Caco-2 (cell line): ENCODE measurements at regions not wholly inside any gene's neighbourhood (a gene's known extent, or its start where the extent isn't known, plus 50 kb on each side); places are given as distances from the start of the nearest gene placed in this dataset.

Experiments
- BruUV-seq: library from RNA; stranded (reverse); fragments of 400-500 nt; replicated peaks from 2 replicates; lab custom pipeline; 2021; lab: Mats Ljungman, UMichigan
- CTCF ChIA-PET: fragments of 300-600 bp; sonication (Branson Sonifier 250); formaldehyde crosslinking; loops from one replicate; lab custom pipeline; 2022; ENCODE audit warnings: antibody characterized with exemption; lab: Charles Lee
- POLR2A ChIA-PET: fragments of 300-600 bp; sonication (Branson Sonifier 250); formaldehyde crosslinking; loops from one replicate; lab custom pipeline; 2022; ENCODE audit warnings: antibody characterized with exemption; lab: Charles Lee
- DNase-seq, 2 experiments: peaks; one replicate each; pipeline versions ENCODE4 v3.0.0 to v3.0.0-alpha.2; 2020 to 2022
- H3K27me3 ChIP-seq: replicated peaks from 2 replicates; pipeline ENCODE4 v1.6.0; 2011; ENCODE audit warnings: low read length; ENCODE audit not compliant: control insufficient read depth, insufficient read depth
- H3K36me3 ChIP-seq: 2 replicates; pipeline ENCODE4 v1.5.1; 2011; ENCODE audit warnings: low read length; ENCODE audit not compliant: control insufficient read depth, insufficient read depth
- H3K4me1 ChIP-seq: fragments of 250-450 bp; sonication (Bioruptor Pico); 2 replicates; pipeline ENCODE4 v1.5.1; 2020; ENCODE audit warnings: mild to moderate bottlenecking
- H3K4me3 ChIP-seq: 2 replicates; pipeline ENCODE4 v1.5.1; 2011; ENCODE audit warnings: low read depth, mild to moderate bottlenecking, control low read depth, low read length
- H3K9me3 ChIP-seq: fragments of 250-450 bp; sonication (Bioruptor Pico); 2 replicates; pipeline ENCODE4 v1.5.1; 2020; ENCODE audit warnings: mild to moderate bottlenecking, moderate library complexity
- H3K27ac Mint-ChIP-seq: one replicate; pipeline ENCODE4 v1.8.0; 2022; ENCODE audit warnings: mixed read lengths; ENCODE audit not compliant: unreplicated experiment
- H3K27me3 Mint-ChIP-seq: one replicate; pipeline ENCODE4 v1.8.0; 2022; ENCODE audit warnings: mixed read lengths; ENCODE audit not compliant: insufficient read depth, unreplicated experiment
- H3K36me3 Mint-ChIP-seq: one replicate; pipeline ENCODE4 v1.8.0; 2022; ENCODE audit warnings: mild to moderate bottlenecking, mixed read lengths; ENCODE audit not compliant: insufficient read depth, unreplicated experiment
- H3K4me1 Mint-ChIP-seq: one replicate; pipeline ENCODE4 v1.8.0; 2022; ENCODE audit warnings: low read depth, mixed read lengths; ENCODE audit not compliant: unreplicated experiment
- H3K4me3 Mint-ChIP-seq: one replicate; pipeline ENCODE4 v1.8.0; 2022; ENCODE audit warnings: mild to moderate bottlenecking, moderate library complexity, mixed read lengths; ENCODE audit not compliant: unreplicated experiment
- H3K9me3 Mint-ChIP-seq: one replicate; pipeline ENCODE4 v1.8.0; 2022; ENCODE audit warnings: mixed read lengths; ENCODE audit not compliant: unreplicated experiment
- intact Hi-C: fragments of 100-400 bp; cut with micrococcal nuclease; formaldehyde crosslinking; loops from one replicate; pipeline ENCODE4 v1.10.0; 2022; ENCODE audit not compliant: unreplicated experiment
- TF ChIP-seq, protein P1 (sequence below), 2 experiments: fragments of 200-600 bp in 1 of 2; IDR thresholded peaks; 1 replicate in 1 of 2; 2 replicates in 1 of 2; pipeline versions ENCODE4 v1.5.1 to v1.8.0; 2011 to 2022; ENCODE audit warnings: antibody characterized with exemption in 1 of 2, control low read depth in 1 of 2, inconsistent platforms in 1 of 2, low read depth in 1 of 2, low read length in 1 of 2, mild to moderate bottlenecking in 1 of 2, moderate library complexity in 1 of 2; ENCODE audit not compliant: insufficient read depth in 1 of 2, severe bottlenecking in 1 of 2, unreplicated experiment in 1 of 2

DNA sequence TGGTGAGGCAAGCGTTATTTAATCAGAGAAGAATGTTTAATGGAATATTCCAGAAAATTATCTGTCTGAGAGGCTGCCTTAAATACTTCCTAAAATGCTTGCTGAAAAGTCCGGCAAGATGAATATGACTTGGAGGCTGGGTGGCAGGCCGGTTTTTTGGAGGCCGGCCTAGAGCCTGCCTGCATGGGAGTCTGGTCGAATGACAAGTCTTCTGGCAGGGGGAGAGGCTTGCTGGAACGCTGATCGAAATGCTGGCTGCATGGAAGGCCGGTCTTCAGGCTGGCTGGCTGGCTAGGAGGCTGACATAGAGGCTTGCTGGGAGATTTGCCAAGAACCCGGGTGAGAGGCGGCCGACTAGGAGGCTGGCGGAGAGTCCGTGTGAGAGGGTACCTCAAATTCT, 135.7 kb downstream of the OR13A1 start:
- Mint-ChIP-seq H3K4me1 (no peaks in the 10 kb centered on the region), H3K9me3 (no peaks in the 10 kb centered on the region), H3K36me3 (no peaks in the 10 kb centered on the region), H3K27me3 (peaks cover 2% of the 10 kb centered on the region), H3K27ac (no peak overlapping the region), H3K4me3 (no peak overlapping the region)
- Histone ChIP-seq H3K4me3 (no peak overlapping the region), H3K9me3 (no peaks in the 10 kb centered on the region), H3K4me1 (no peaks in the 10 kb centered on the region), H3K36me3 (no peaks in the 10 kb centered on the region), H3K27me3 (no peaks in the 10 kb centered on the region)
- TF ChIP-seq, protein P1, sequence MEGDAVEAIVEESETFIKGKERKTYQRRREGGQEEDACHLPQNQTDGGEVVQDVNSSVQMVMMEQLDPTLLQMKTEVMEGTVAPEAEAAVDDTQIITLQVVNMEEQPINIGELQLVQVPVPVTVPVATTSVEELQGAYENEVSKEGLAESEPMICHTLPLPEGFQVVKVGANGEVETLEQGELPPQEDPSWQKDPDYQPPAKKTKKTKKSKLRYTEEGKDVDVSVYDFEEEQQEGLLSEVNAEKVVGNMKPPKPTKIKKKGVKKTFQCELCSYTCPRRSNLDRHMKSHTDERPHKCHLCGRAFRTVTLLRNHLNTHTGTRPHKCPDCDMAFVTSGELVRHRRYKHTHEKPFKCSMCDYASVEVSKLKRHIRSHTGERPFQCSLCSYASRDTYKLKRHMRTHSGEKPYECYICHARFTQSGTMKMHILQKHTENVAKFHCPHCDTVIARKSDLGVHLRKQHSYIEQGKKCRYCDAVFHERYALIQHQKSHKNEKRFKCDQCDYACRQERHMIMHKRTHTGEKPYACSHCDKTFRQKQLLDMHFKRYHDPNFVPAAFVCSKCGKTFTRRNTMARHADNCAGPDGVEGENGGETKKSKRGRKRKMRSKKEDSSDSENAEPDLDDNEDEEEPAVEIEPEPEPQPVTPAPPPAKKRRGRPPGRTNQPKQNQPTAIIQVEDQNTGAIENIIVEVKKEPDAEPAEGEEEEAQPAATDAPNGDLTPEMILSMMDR (IDR thresholded peaks at IDR 0.05; ENCODE audit: insufficient read depth in 1 of 2, low read depth in 1 of 2, low read length in 1 of 2, severe bottlenecking in 1 of 2, unreplicated experiment in 1 of 2): no peak
- ChIA-PET POLR2A (no interaction called here), CTCF (no interaction called here)
- no TSS peak for BruUV-seq
- intact Hi-C loops: no loop called here
- no peak for DNase-seq

DNA sequence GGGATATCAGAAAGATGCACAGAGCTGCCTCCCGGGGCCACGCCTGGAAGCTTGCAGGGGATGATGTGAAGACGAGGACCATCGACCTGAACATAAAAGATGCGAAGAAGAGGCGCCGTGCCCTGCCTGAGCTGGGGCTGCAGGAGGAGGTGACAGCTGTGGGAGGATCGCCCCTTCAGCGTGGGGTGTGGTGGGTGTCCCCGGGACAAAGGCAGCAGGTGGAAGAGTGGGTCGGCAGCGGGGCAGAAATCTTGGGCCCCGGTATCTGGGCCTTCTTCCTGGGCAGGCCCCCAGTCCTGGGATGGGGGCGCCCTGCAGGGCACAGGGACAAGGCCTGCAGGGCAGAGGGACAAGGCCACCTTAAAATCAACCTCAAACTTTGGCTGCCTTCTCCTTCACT, 134.9 kb downstream of the OR13A1 start:
- Histone ChIP-seq H3K36me3 (no peaks in the 10 kb centered on the region), H3K27me3 (no peaks in the 10 kb centered on the region), H3K4me1 (no peaks in the 10 kb centered on the region), H3K4me3 (no peak overlapping the region), H3K9me3 (no peaks in the 10 kb centered on the region)
- no peak overlapping the region for H3K4me3 Mint-ChIP-seq
- no peak for DNase-seq
- H3K4me1 Mint-ChIP-seq: no peaks in the 10 kb centered on the region
- TF ChIP-seq, protein P1 (IDR thresholded peaks at IDR 0.05; ENCODE audit: insufficient read depth in 1 of 2, low read depth in 1 of 2, low read length in 1 of 2, severe bottlenecking in 1 of 2, unreplicated experiment in 1 of 2): no peak
- intact Hi-C loops: no loop called here
- H3K9me3 Mint-ChIP-seq: no peaks in the 10 kb centered on the region
- no peaks in the 10 kb centered on the region for H3K36me3 Mint-ChIP-seq
- POLR2A ChIA-PET: no interaction called here
- H3K27ac Mint-ChIP-seq: no peak overlapping the region
- BruUV-seq: no TSS peak
- CTCF ChIA-PET: no interaction called here
- H3K27me3 Mint-ChIP-seq: peaks cover 2% of the 10 kb centered on the region

DNA sequence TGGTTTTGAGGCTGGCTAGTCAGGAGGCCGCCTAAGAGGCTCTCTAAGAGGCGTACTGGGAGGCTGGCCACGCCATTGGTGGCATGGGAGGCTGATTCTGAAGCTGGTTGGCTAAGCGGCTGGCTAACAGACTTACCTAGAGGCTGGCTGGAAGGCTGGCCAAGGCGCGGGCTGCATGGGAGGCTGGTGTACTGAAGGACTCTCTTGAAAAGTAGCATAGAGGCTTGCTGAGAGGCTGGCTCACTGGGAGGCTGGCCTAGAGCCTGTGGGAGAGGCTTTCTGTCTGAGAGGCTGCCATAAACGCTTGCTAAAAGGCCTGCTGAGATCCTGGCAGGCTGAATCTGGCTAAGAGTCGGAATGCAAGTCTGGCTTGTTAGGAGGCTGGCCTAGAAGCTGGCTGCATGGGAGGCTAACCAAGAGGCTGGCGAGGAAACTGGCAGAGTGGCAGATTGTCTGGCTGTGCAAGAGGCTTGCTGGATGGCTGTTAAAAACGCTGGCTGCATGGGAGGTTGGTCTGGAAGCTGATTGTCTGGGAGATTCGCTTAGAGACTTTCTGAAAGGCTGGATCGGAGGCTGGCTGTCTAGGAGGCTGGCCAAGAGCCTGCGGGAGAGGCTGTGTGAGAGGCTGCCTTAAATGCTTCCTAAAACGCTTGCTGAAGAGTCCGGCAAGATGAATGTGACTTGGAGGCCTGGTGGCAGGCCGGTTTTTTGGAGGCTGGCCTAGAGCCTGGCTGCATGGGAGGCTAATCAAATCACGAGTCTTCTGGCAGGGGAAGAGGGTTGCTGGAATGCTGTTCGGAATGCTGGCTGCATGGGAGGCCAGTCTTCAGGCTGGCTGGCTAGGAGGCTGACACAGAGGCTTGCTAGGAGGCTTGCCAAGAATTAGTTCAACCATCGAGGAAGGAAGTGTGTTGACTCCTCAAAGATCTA, 134.2 kb downstream of the OR13A1 start:
- Mint-ChIP-seq H3K4me1 (no peaks in the 10 kb centered on the region), H3K27me3 (peaks cover 2% of the 10 kb centered on the region), H3K4me3 (no peak overlapping the region), H3K36me3 (no peaks in the 10 kb centered on the region), H3K9me3 (no peaks in the 10 kb centered on the region), H3K27ac (no peak overlapping the region)
- H3K9me3 ChIP-seq: no peaks in the 10 kb centered on the region
- BruUV-seq: no TSS peak
- DNase-seq: no peak
- no peaks in the 10 kb centered on the region for H3K27me3 ChIP-seq
- no peaks in the 10 kb centered on the region for H3K36me3 ChIP-seq
- CTCF ChIA-PET: no interaction called here
- no peaks in the 10 kb centered on the region for H3K4me1 ChIP-seq
- intact Hi-C loops: no loop called here
- POLR2A ChIA-PET: no interaction called here
- no peak overlapping the region for H3K4me3 ChIP-seq
- TF ChIP-seq, protein P1 (IDR thresholded peaks at IDR 0.05; ENCODE audit: insufficient read depth in 1 of 2, low read depth in 1 of 2, low read length in 1 of 2, severe bottlenecking in 1 of 2, unreplicated experiment in 1 of 2): no peak
